Esophagus squamous epithelium (tissue), 4 donors: ENCODE measurements at regions not wholly inside any gene's neighbourhood (a gene's known extent, or its start where the extent isn't known, plus 50 kb on each side); places are given as distances from the start of the nearest gene placed in this dataset.

Experiments used
- CTCF ChIP-seq, 6 experiments: fragments of 450-650 bp in 4 of 6; fragments of 200-600 bp in 2 of 6; sonication (generic) in 2 of 6; IDR thresholded peaks; one replicate each; pipeline ENCODE4 v1.5.1; 2016 to 2019; ENCODE audit warnings: antibody characterized with exemption in 6 of 6, mild to moderate bottlenecking in 4 of 6, moderate library complexity in 4 of 6
- POLR2A ChIP-seq, 4 donors: fragments of 450-650 bp; IDR thresholded peaks; one replicate each; pipeline ENCODE4 v1.6.1; 2017; ENCODE audit warnings: antibody characterized with exemption in 4 of 4, mild to moderate bottlenecking in 4 of 4, moderate library complexity in 3 of 4

DNA sequence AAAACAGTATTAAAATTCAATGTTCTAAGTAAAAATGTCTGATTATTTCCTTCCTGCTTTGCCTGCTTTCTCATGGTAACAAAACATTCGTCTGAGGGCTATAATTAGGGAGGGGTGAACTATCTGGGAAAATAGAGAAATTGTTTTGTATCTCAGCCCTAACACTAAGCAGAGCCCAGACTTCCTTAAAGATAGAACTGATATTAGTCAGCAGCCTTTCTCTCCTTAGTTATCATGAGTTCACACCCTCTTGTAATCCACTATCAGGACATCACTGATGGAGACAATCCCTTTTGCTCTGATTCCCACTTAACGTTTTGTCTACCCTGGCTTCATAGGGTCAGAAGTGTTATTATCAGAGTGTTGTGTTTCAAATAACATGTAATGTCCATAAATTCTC, 701.1 kb upstream of the ZEB2 start:
- TF ChIP-seq CTCF (IDR thresholded peaks at IDR 0.05) (no peak), POLR2A (IDR thresholded peaks at IDR 0.05) (no peak)
